Heart left ventricle (tissue), 16 donors: ENCODE measurements at regions not wholly inside any gene's neighbourhood (a gene's known extent, or its start where the extent isn't known, plus 50 kb on each side); places are given as distances from the start of the nearest gene placed in this dataset.

ENCODE experiments used
- ATAC-seq, 4 donors: fragments of 200-7000 bp; cut with Tn5 transposase; one replicate each; pipeline ENCODE4 v1.9.1; 2020 to 2022; ENCODE audit warnings: moderate library complexity in 4 of 4, mild to moderate bottlenecking in 3 of 4, moderate number of reproducible peaks in 1 of 4
- DNase-seq, 5 donors: peaks; one replicate each; pipeline ENCODE4 v3.0.0-alpha.2; 2020
- H3K27ac ChIP-seq, 12 donors: fragments of 200-600 bp; sonication (generic) in 4 of 12; one replicate each; pipeline versions ENCODE4 v1.5.0 to v1.8.0; 2016 to 2022; ENCODE audit warnings: mild to moderate bottlenecking in 2 of 12
- H3K27me3 ChIP-seq, 9 donors: fragments of 200-600 bp; sonication (generic) in 2 of 9; one replicate each; pipeline versions ENCODE4 v1.5.1 to v1.8.0; 2016 to 2022; ENCODE audit warnings: mild to moderate bottlenecking in 3 of 9
- H3K36me3 ChIP-seq, 9 donors: fragments of 200-600 bp; sonication (generic) in 2 of 9; one replicate each; pipeline versions ENCODE4 v1.5.0 to v1.8.0; 2018 to 2022; ENCODE audit warnings: mild to moderate bottlenecking in 2 of 9
- H3K4me1 ChIP-seq, 12 donors: fragments of 200-600 bp; sonication (generic) in 4 of 12; one replicate each; pipeline versions ENCODE4 v1.5.0 to v1.8.0; 2016 to 2022; ENCODE audit warnings: mild to moderate bottlenecking in 3 of 12
- H3K4me3 ChIP-seq, 12 donors: fragments of 200-600 bp; sonication (generic) in 4 of 12; one replicate each; pipeline versions ENCODE4 v1.5.0 to v1.8.0; 2017 to 2022; ENCODE audit warnings: mild to moderate bottlenecking in 9 of 12, moderate library complexity in 4 of 12
- H3K9me3 ChIP-seq, 12 donors: fragments of 200-600 bp; sonication (generic) in 4 of 12; one replicate each; pipeline versions ENCODE4 v1.5.0 to v1.8.0; 2016 to 2022; ENCODE audit warnings: mild to moderate bottlenecking in 1 of 12
- CTCF ChIP-seq, 12 donors: fragments of 200-600 bp; sonication (generic) in 4 of 12; IDR thresholded peaks; one replicate each; pipeline versions ENCODE4 v1.5.0 to v1.8.0; 2018 to 2022; ENCODE audit warnings: antibody characterized with exemption in 12 of 12, mild to moderate bottlenecking in 5 of 12
- POLR2A ChIP-seq, 2 donors: fragments of 450-650 bp; IDR thresholded peaks; one replicate each; pipeline ENCODE4 v1.6.1; 2017; ENCODE audit warnings: antibody characterized with exemption in 2 of 2, mild to moderate bottlenecking in 2 of 2, moderate library complexity in 2 of 2
- WGBS, 4 donors: extraction: QIAGEN DNeasy Blood & Tissue Kit in 2 of 4; methylation state at CpG; one replicate each; pipeline versions ENCODE4 v1.1.5 to v1.1.7; 2013 to 2018; 5-methylcytosine and 5-hydroxymethylcytosine counted together
- intact Hi-C, 10 donors: fragments of 100-400 bp; cut with DNase I; formaldehyde crosslinking; loops; one replicate each; pipeline versions ENCODE4 v1.11.1 to v1.14.2; 2022
- donor health status: ischemic (EF 13 %, LVEDD 7.1; RV severe dilation, severe dysfunction).
- donor health status: healthy with polysubstance abuse.
- donor health status: DM: no; HTN: yes; CAD: no.
- donor health status: DM: no; HTN: no; CAD: no.
- donor health status: ischemic (EF 25% LVEDD 6.9; RV normal size, moderate dysfunction).
- donor health status: ischemic (EF 25% LVEDD 5.7; RV mildly dilated, moderate dysfunction).
- donor health status: healthy.
- donor health status: DM: yes; HTN: yes; CAD: no.
- donor health status: ischemic (EF 35%, LVEDD 5.7; RV mildly dilated, moderate dysfunction).
- donor health status: nonischemic (EF 11% LVEDD 7.7; RV severe dilation, severe dysfunction).
- donor health status: DM: yes; HTN: yes; CAD: no.
- donor health status: PGD.
- donor health status: ischemic (EF 29% LVEDD 5.4; RV normal size, mild dysfunction).
- donor health status: nonischemic (EF 23%, LVEDD 6.1; RV moderate dilation, normal function).

GRCh38 chr18:72673242-72673641 lies 129.1 kb upstream of the CBLN2 start:
- Histone ChIP-seq H3K27me3 (peaks cover 0 to 3% (median 0%) of the 10 kb centered on the region in 9 donors), H3K4me1 (no peaks in the 10 kb centered on the region), H3K27ac (no peak overlapping the region), H3K36me3 (no peaks in the 10 kb centered on the region), H3K4me3 (no peak overlapping the region), H3K9me3 (no peaks in the 10 kb centered on the region)
- DNase-seq: no peak
- no peak for ATAC-seq
- 47 to 57% (median 52%) methylated on average over 5 of the region's 5 CpGs for WGBS, 4 donors
- no peak for TF ChIP-seq CTCF (IDR thresholded peaks at IDR 0.05)
- intact Hi-C loops: no loop called here

- peak; percentile 25 to 69 (median 47) for TF ChIP-seq CTCF (IDR thresholded peaks at IDR 0.05)
- TF ChIP-seq POLR2A (IDR thresholded peaks at IDR 0.05): no peak
- H3K27me3 ChIP-seq: peaks cover 0 to 3% (median 0%) of the 10 kb centered on the region in 9 donors
- H3K4me3 ChIP-seq: no peak overlapping the region
- 68 to 69% (median 69%) methylated on average over 11 of the region's 11 CpGs for WGBS, 4 donors
- no peaks in the 10 kb centered on the region for H3K36me3 ChIP-seq
- no peaks in the 10 kb centered on the region for H3K4me1 ChIP-seq
- no peak for ATAC-seq
- no peak for DNase-seq
- H3K9me3 ChIP-seq: no peaks in the 10 kb centered on the region
- H3K27ac ChIP-seq: no peak overlapping the region
- intact Hi-C loops: no loop called here
Measured at GRCh38 chr18:72672364-72673184, 128.4 kb upstream of the CBLN2 start.

GRCh38 chr18:72667932-72668331 lies 123.8 kb upstream of the CBLN2 start:
- WGBS, 4 donors: 77 to 83% (median 78%) methylated on average over 4 to 6 of the region's 6 CpGs
- intact Hi-C loops: no loop called here
- Histone ChIP-seq H3K36me3 (no peaks in the 10 kb centered on the region), H3K4me1 (no peaks in the 10 kb centered on the region), H3K27ac (no peak overlapping the region), H3K27me3 (peaks cover 0 to 3% (median 0%) of the 10 kb centered on the region in 9 donors), H3K4me3 (no peak overlapping the region), H3K9me3 (peaks cover 0 to 3% (median 0%) of the 10 kb centered on the region in 12 donors)
- DNase-seq (no peak), ATAC-seq (no peak)
- no peak for TF ChIP-seq CTCF (IDR thresholded peaks at IDR 0.05)
- no peak for TF ChIP-seq POLR2A (IDR thresholded peaks at IDR 0.05)

GRCh38 chr18:72652990-72653593 lies 109.0 kb upstream of the CBLN2 start:
- no peaks in the 10 kb centered on the region for H3K9me3 ChIP-seq
- ATAC-seq (no peak), DNase-seq (no peak)
- no peaks in the 10 kb centered on the region for H3K36me3 ChIP-seq
- H3K4me1 ChIP-seq: no peaks in the 10 kb centered on the region
- 44 to 54% (median 48%) methylated on average over 3 of the region's 3 CpGs for WGBS, 4 donors
- TF ChIP-seq CTCF (IDR thresholded peaks at IDR 0.05) (peak in 5 of 12 donors; percentile 17 to 30 (median 26)), POLR2A (IDR thresholded peaks at IDR 0.05) (no peak)
- H3K4me3 ChIP-seq: no peak overlapping the region
- no peaks in the 10 kb centered on the region for H3K27me3 ChIP-seq
- no peak overlapping the region for H3K27ac ChIP-seq
- intact Hi-C loops: no loop called here
